GM04504 (cell line): ENCODE measurements at regions not wholly inside any gene's neighbourhood (a gene's known extent, or its start where the extent isn't known, plus 50 kb on each side); places are given as distances from the start of the nearest gene placed in this dataset.

Source experiments
- DNase-seq: peaks from one replicate; pipeline ENCODE4 v3.0.0-alpha.2; 2012; ENCODE audit warnings: low read depth

- DNase-seq = no peak
Observed at GRCh38 chrX:69027181-69028005, 137.9 kb downstream of the PJA1 start.

GRCh38 chrX:69025802-69026301 is 139.4 kb downstream of the PJA1 start:
- DNase-seq = no peak

GRCh38 chrX:69024931-69025330 is 140.3 kb downstream of the PJA1 start:
- DNase-seq = no peak

GRCh38 chrX:69024161-69024736 is 141.0 kb downstream of the PJA1 start:
- no peak for DNase-seq

- DNase-seq = no peak
Observed at GRCh38 chrX:69022430-69022829, 142.8 kb downstream of the PJA1 start.

GRCh38 chrX:69021141-69021960 is 143.9 kb downstream of the PJA1 start:
- no peak for DNase-seq

GRCh38 chrX:69020316-69020715 is 144.9 kb downstream of the PJA1 start:
- no peak for DNase-seq

GRCh38 chrX:69019073-69019890 is 146.0 kb downstream of the PJA1 start:
- no peak for DNase-seq

GRCh38 chrX:69018416-69019072 is 146.7 kb downstream of the PJA1 start:
- DNase-seq = no peak

GRCh38 chrX:69016293-69016941 is 148.8 kb downstream of the PJA1 start:
- no peak for DNase-seq

GRCh38 chrX:69015564-69016292 is 149.5 kb downstream of the PJA1 start:
- no peak for DNase-seq

GRCh38 chrX:69015156-69015555 is 150.1 kb downstream of the PJA1 start:
- no peak for DNase-seq

GRCh38 chrX:69014200-69014599 is 151.1 kb downstream of the PJA1 start:
- no peak for DNase-seq

GRCh38 chrX:69010339-69010738 is 154.9 kb downstream of the PJA1 start:
- no peak for DNase-seq

GRCh38 chrX:69000877-69001276 is 164.4 kb downstream of the PJA1 start:
- no peak for DNase-seq

- no peak for DNase-seq
Observed at GRCh38 chrX:68999931-69000330, 165.3 kb downstream of the PJA1 start.

GRCh38 chrX:68999356-68999755 is 165.9 kb downstream of the PJA1 start:
- DNase-seq = no peak

- no peak for DNase-seq
Observed at GRCh38 chrX:68998716-68999115, 166.5 kb downstream of the PJA1 start.

GRCh38 chrX:68997911-68998310 is 167.3 kb downstream of the PJA1 start:
- DNase-seq = peak; percentile 23

- no peak for DNase-seq
Observed at GRCh38 chrX:68997511-68997910, 167.7 kb downstream of the PJA1 start.
